Esophagus muscularis mucosa (tissue), 4 donors: ENCODE measurements at regions not wholly inside any gene's neighbourhood (a gene's known extent, or its start where the extent isn't known, plus 50 kb on each side); places are given as distances from the start of the nearest gene placed in this dataset.

Experiments used
- EP300 ChIP-seq: sonication (generic); formaldehyde crosslinking; IDR thresholded peaks from one replicate; pipeline ENCODE4 v1.6.1; 2017; ENCODE audit warnings: antibody characterized with exemption
- POLR2A ChIP-seq: fragments of 450-650 bp; IDR thresholded peaks from one replicate; pipeline ENCODE4 v1.6.1; 2017; ENCODE audit warnings: antibody characterized with exemption, moderate library complexity, mild to moderate bottlenecking, low read depth
- POLR2AphosphoS5 ChIP-seq, 2 donors: sonication (generic); formaldehyde crosslinking; IDR thresholded peaks; one replicate each; pipeline ENCODE4 v1.6.1; 2017; ENCODE audit warnings: antibody characterized with exemption in 2 of 2
- TF ChIP-seq, protein P1 (sequence below), 3 experiments: fragments of 200-600 bp in 2 of 3; fragments of 450-650 bp in 1 of 3; sonication (generic) in 2 of 3; IDR thresholded peaks; one replicate each; pipeline ENCODE4 v1.5.1; 2017 to 2019; ENCODE audit warnings: antibody characterized with exemption in 3 of 3, mild to moderate bottlenecking in 2 of 3, moderate library complexity in 1 of 3

- TF ChIP-seq, protein P1, sequence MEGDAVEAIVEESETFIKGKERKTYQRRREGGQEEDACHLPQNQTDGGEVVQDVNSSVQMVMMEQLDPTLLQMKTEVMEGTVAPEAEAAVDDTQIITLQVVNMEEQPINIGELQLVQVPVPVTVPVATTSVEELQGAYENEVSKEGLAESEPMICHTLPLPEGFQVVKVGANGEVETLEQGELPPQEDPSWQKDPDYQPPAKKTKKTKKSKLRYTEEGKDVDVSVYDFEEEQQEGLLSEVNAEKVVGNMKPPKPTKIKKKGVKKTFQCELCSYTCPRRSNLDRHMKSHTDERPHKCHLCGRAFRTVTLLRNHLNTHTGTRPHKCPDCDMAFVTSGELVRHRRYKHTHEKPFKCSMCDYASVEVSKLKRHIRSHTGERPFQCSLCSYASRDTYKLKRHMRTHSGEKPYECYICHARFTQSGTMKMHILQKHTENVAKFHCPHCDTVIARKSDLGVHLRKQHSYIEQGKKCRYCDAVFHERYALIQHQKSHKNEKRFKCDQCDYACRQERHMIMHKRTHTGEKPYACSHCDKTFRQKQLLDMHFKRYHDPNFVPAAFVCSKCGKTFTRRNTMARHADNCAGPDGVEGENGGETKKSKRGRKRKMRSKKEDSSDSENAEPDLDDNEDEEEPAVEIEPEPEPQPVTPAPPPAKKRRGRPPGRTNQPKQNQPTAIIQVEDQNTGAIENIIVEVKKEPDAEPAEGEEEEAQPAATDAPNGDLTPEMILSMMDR (IDR thresholded peaks at IDR 0.05) = no peak
- TF ChIP-seq POLR2AphosphoS5 (IDR thresholded peaks at IDR 0.05) = no peak
- TF ChIP-seq POLR2A = no peak
- no peak for TF ChIP-seq EP300
These were observed 399.9 kb downstream of the PDCD6IP start for GRCh38 chr3:34198309-34198708.
